ENCODE measurements at regions not wholly inside any gene's neighbourhood (a gene's known extent, or its start where the extent isn't known, plus 50 kb on each side); places are given as distances from the start of the nearest gene placed in this dataset.

GRCh38 chr14:45364565-45365156 is 111.7 kb upstream of the MIS18BP1 start:
- TF ChIP-seq CTCF (IDR thresholded peaks at IDR 0.05; ENCODE audit: low read length) (no peak), EZH2phosphoT487 (IDR thresholded peaks at IDR 0.05; ENCODE audit: low read length) (no peak)

All from MM.1S (cell line).